ENCODE measurements at regions not wholly inside any gene's neighbourhood (a gene's known extent, or its start where the extent isn't known, plus 50 kb on each side); places are given as distances from the start of the nearest gene placed in this dataset.

DNA sequence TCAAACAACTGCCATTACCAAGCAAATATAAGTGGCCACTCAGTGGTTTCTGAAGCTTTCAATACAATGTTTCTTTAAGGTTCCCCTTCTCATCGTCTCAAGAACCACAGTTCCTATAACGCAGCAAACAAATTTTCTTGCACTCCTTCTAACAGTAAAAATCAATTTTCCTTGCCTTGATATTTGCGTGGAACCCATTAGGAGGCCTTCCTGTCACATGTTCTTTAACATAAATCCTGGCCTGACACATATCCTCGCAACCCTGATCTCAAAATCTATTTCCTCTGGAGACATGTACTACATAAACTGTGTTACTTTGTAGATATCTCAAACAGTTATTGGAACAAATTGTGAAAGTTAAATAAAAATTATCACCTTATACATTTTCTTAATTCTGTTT, 65.9 kb upstream of the MANEA start:
- TF ChIP-seq GABPA (IDR thresholded peaks at IDR 0.05; ENCODE audit: low read depth) (no peak), TCF12 (IDR thresholded peaks at IDR 0.05) (no peak)
